HG03095 (cell line): ENCODE measurements at regions not wholly inside any gene's neighbourhood (a gene's known extent, or its start where the extent isn't known, plus 50 kb on each side); places are given as distances from the start of the nearest gene placed in this dataset.
"Not testable (repeated sequence)": the region's sequence is repeated elsewhere in the genome, so short reads cannot be mapped to it uniquely, and the experiment has no call there.

Experiments used
- ATAC-seq: cut with Tn5 transposase; IDR thresholded peaks from one replicate; pipeline ENCODE4 v1.9.1; 2021; ENCODE audit warnings: moderate library complexity; ENCODE audit not compliant: unreplicated experiment

GRCh38 chr9:62798884-62799850 is 1609.3 kb downstream of the SPATA31A7 start:
- ATAC-seq: peak; percentile 14

DNA sequence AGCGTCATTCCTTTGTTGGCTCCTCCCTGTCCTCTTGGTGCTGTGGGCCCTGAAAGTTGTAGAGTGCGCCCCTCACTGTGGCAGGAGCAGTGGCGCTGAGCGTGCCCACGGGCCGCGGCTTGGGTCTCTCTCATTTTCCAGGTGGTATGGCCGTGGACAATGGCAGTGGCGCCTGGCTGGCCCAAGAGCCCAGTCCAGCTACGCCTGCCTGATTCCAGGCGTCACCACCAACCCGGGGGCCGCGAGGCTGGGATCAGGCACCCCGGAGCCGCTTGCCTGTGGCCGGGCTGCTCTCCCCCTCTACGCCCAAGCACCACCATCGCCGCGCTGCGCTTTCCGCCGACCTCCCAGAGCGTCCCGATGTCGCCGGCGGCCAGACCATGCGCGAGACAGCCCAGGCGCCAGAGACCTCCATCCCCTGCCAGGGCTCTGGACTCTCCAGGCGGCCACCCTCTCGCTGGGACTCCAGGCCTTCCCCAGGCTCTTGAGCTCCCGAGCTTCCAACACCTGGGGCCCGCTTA is 1610.1 kb downstream of the SPATA31A7 start:
- not testable (repeated sequence) for ATAC-seq

- ATAC-seq: not testable (repeated sequence)
Observed at GRCh38 chr9:62800451-62801371, 1610.9 kb downstream of the SPATA31A7 start.

DNA sequence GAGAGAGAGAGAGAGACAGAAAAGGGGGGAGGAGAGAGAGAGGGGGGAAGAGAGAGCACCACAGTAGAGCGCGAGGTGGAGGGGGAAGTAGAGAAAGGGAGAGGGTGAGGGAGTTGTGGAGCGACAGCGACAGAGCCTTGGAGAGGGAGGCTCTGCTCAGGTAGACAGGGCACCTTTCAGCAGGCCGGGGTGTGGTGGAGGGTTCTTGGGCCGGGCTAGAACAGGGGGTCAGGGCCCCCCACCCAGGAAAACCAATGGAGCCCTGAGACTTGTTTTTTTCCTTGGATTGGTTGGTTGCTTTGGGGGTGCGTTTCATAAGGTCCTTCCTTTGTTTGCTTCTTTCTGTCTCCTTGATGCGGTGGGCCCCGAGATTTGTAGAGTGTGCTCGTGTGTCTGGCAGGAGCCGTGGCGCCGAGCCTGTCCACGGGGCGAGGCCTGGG is 1611.6 kb downstream of the SPATA31A7 start:
- ATAC-seq: not testable (repeated sequence)

GRCh38 chr9:62801961-62802718 is 1612.3 kb downstream of the SPATA31A7 start:
- ATAC-seq: peak; percentile 100

DNA sequence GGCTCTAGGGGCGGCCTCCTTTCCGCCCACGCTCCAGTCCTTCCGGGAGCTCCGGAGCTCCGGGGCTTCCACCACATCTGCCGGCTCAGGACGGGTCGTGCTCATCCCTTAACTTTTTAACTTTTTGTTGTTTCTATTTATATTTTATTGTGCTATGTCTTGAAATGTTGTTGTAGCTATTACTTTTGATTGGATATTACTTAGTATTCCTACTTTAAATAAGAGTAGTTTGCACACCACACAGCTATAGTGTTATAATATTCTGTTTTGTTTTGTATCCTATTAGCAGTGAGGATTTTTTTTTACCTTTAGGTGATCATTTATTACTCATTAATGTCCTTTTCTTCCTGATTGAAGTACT is 1612.9 kb downstream of the SPATA31A7 start:
- not testable (repeated sequence) for ATAC-seq

DNA sequence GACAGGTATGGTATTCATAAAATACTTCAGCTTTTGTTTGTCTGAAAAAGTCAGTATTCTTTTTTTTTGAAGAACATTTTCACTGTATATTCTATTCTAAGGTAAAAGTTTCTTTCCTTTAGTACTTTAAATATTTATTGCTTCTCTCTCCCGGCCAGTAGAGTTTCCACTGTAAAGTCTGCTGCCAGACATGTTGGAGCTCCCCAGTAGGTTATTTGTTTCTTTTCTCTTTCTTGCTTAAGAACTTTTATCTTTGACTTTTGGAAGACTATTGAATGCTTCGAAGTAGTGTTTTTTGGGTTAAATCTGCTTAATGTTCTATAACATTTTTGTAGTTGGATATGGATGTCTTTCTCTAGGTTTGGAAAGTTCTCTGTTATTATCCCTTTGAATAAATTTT is 1613.3 kb downstream of the SPATA31A7 start:
- not testable (repeated sequence) for ATAC-seq

- not testable (repeated sequence) for ATAC-seq
Observed at GRCh38 chr9:62804314-62804713, 1614.5 kb downstream of the SPATA31A7 start.

GRCh38 chr9:62807424-62807823 is 1617.6 kb downstream of the SPATA31A7 start:
- not testable (repeated sequence) for ATAC-seq

GRCh38 chr9:62808081-62808480 is 1618.2 kb downstream of the SPATA31A7 start:
- not testable (repeated sequence) for ATAC-seq

DNA sequence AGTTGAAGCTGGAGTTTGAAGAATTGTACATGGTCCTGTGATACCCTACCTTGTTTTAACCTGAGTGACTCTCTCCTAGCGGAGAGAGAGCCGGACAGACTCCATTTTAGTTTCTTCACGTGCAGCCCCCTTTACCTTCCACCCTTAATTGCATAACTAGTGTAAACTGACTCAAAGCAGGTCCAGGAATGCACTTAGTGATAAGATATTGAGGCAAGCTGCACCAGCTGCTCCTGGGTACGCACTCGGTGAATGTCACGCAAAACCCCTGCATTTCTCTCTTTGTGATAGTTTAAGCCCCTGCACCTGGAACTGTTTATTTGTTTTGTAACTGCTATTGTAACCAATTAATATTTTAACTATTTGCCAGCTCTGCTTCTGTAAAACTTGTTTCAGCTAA is 1620.5 kb downstream of the SPATA31A7 start:
- ATAC-seq: not testable (repeated sequence)

DNA sequence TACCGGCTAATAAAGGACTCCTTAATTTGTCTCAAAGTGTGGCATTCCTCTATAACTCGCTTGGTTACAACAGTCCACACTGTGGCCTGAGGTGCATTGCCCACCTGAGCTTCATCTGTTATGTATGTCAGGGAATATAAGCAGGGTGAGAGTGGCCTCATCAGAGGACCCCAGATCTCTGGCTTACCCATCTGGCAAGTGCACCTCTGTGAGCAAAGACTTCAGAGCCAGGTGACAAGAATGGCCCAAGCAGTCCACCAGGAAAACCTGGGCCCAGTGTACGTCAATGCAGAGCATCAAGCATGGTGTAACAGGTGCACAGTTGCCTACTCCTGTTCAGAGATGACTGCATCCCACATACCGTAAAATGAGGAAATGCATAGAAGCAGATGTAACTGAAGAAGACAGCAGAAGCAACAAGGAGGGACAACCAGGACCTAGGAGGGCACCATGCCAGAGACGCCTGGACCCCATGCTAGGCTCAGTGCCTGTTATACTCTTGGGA is 1621.0 kb downstream of the SPATA31A7 start:
- not testable (repeated sequence) for ATAC-seq

- ATAC-seq: not testable (repeated sequence)
Observed at GRCh38 chr9:62815436-62815835, 1625.6 kb downstream of the SPATA31A7 start.

GRCh38 chr9:62816331-62816730 is 1626.5 kb downstream of the SPATA31A7 start:
- ATAC-seq: not testable (repeated sequence)

DNA sequence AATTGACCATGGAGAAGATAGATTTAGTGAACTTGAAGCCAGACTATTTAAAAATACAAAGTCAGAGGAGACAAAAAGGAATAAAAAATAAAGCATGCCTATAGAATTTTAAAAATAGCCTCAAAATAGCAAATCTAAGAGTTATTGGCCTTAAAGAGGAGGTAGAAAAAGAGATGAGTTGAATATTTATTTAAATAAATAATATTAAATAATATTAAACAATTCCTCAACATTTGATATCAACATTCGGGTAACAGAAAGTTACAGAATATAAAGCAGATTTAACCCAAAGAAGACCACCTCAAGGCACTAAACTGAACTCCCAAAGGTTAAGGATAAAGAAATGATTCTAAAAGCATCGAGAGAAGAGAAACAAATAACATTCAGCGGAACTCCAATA is 1627.4 kb downstream of the SPATA31A7 start:
- ATAC-seq: not testable (repeated sequence)

DNA sequence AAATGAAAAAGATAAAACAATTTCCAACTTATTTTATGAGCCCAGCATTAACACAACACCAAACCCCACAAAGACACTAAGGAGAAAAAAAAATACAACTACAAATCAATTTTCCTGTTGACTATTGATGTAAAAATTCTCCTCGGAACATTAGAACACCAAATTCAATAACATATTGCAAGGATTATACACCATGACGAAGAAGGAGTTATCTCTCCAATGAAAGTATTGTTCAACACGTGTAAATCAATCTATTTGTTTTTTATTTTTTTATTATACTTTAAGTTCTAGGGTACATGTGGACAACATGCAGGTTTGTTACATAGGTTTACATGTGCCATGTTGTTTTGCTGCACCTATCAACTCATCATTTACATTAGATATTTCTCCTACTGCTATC is 1632.3 kb downstream of the SPATA31A7 start:
- ATAC-seq: not testable (repeated sequence)

DNA sequence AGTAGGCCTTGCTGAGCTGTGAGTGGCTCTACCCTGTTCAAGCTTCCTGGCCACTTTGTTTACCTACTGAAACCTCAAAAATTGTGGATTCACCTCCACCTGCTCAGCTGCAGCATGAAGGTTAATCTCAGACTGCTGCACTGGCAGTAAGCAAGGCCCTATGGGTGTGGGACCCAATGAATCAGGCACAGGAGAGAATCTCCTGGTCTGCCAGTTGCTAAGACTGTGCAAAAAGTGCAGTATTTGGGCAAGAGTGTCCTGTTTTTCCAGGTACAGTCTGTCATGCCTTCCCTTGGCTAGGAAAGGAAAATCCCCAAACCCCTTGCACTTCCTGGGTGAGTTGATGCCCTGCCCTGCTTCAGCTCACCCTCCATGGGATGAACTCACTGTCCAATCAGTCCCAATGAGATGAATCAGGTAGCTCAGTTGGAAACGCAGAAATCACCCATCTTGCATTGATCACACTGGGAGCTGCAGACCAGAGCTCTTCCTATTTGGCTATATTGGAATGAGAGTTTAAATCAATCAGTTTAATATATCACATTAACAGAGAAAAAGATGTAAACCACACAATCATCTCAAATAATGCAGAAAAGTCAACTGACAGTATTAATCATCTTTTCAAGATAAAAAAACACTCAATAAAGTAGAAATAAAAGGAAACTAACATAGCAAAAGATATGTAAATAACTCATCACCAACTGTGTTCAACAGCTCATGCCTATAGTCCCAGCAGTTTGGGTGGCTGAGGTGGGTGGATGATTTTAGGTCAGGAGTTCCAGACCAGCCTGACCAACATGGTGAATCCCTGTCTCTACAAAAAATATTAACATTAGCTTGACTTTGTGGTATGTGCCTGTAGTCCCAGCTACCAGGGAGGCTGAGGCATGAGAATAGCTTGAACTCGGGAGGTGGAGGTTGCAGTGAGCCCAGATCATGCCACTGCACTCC is 1638.4 kb downstream of the SPATA31A7 start:
- not testable (repeated sequence) for ATAC-seq

- ATAC-seq: not testable (repeated sequence)
Observed at GRCh38 chr9:62830829-62831459, 1641.1 kb downstream of the SPATA31A7 start.
